ENCODE measurements at regions not wholly inside any gene's neighbourhood (a gene's known extent, or its start where the extent isn't known, plus 50 kb on each side); places are given as distances from the start of the nearest gene placed in this dataset.
"Not testable (repeated sequence)": the region's sequence is repeated elsewhere in the genome, so short reads cannot be mapped to it uniquely, and the experiment has no call there.

DNA sequence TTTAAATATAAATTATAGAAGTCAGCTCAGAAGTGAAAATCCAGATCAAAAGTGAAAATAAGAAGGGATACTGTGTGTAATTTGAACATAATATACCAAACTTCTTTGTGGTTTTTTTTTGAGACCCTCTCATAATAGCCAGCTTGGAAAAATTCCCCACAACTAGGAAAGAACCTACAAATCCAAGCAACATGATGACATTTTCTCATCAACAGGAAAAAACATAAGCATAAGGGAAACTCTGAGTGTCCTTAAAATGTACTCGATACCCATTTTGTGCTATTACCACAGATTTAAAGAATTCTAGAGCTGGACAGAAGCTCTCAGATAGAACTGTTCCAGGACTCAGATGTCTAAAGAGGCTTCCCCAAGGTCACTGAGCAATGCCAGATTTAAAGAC is 214.8 kb upstream of the KLF14 start:
- H3K9me3 Mint-ChIP-seq = peaks cover 1% of the 10 kb centered on the region
- no peak overlapping the region for H3K4me3 Mint-ChIP-seq
- ATAC-seq (ENCODE audit: low read depth) = no peak
- no peak for DNase-seq (ENCODE audit: low spot score in 2 of 2)
- H3K27ac Mint-ChIP-seq = no peak overlapping the region
- H3K36me3 Mint-ChIP-seq = peaks cover 7% of the 10 kb centered on the region
- no peaks in the 10 kb centered on the region for H3K27me3 Mint-ChIP-seq
- H3K4me1 Mint-ChIP-seq = peaks cover 40% of the 10 kb centered on the region

DNA sequence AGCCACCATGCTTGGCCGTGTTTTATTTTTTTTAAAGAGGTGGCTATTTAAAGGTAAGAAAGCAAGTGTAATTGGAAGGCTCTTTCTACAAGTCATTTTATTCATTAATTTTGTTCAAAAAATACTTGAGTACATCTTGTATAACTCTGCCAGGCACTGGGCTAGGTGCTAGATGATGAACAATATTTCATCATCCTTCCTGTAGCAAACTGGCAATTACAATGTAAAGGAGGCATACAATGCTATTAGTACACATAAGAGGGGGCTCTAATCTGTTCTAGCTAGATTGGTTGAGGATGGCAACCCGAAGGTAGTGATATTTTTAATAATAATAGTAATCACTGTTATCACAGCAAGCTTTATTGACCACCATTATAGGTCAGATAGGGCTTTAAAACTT is 215.5 kb upstream of the KLF14 start:
- H3K36me3 Mint-ChIP-seq = peaks cover 10% of the 10 kb centered on the region
- H3K27ac Mint-ChIP-seq = no peak overlapping the region
- H3K27me3 Mint-ChIP-seq = no peaks in the 10 kb centered on the region
- no peak for ATAC-seq (ENCODE audit: low read depth)
- H3K9me3 Mint-ChIP-seq = peaks cover 1% of the 10 kb centered on the region
- no peak overlapping the region for H3K4me3 Mint-ChIP-seq
- no peak for DNase-seq (ENCODE audit: low spot score in 2 of 2)
- H3K4me1 Mint-ChIP-seq = peaks cover 43% of the 10 kb centered on the region

DNA sequence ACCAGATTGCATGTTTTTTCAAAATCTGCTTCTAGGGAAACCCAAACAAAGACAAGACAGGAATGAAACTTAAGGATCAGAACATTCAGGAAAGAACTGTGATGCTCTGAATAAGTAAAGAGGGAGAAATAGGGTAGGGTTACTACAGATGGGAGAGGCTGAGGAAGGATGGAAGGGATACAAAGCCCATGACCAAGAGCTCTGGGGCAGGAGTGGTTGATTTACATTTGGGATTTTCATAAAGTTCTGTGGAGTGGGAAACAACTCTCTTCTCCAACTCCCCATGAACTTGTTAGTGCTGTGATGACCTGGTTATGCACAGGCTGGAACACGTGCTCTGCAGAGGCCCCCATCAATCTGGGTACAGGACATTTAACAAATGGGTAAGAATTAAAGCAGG is 216.0 kb upstream of the KLF14 start:
- Mint-ChIP-seq H3K4me1 (peaks cover 43% of the 10 kb centered on the region), H3K9me3 (peaks cover 1% of the 10 kb centered on the region), H3K4me3 (no peak overlapping the region), H3K36me3 (peaks cover 14% of the 10 kb centered on the region), H3K27me3 (no peaks in the 10 kb centered on the region), H3K27ac (no peak overlapping the region)
- DNase-seq (ENCODE audit: low spot score in 2 of 2) = no peak
- ATAC-seq (ENCODE audit: low read depth) = no peak

DNA sequence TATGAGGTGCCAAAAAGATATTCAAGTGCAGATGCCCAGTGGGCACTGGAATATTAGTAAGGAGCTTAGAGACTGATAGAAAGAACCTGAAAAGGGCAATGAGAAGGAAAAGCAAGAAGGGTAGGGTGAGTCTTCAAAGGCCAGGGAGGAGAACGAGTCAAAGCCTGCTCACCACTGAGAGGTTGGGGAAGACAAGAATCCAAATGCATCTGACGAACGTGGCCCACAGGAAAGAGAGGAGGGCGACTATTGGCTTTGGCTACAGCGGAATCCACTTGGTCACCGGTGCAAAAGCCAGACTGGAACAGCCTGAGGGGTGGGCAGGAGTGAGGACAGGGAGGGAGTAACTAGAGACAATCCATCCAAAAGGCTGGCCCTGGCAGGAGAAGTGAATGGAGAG is 216.7 kb upstream of the KLF14 start:
- no peak overlapping the region for H3K4me3 Mint-ChIP-seq
- H3K27ac Mint-ChIP-seq = no peak overlapping the region
- peaks cover 16% of the 10 kb centered on the region for H3K36me3 Mint-ChIP-seq
- DNase-seq (ENCODE audit: low spot score in 2 of 2) = no peak
- ATAC-seq (ENCODE audit: low read depth) = no peak
- peaks cover 1% of the 10 kb centered on the region for H3K9me3 Mint-ChIP-seq
- H3K27me3 Mint-ChIP-seq = no peaks in the 10 kb centered on the region
- H3K4me1 Mint-ChIP-seq = peaks cover 45% of the 10 kb centered on the region

DNA sequence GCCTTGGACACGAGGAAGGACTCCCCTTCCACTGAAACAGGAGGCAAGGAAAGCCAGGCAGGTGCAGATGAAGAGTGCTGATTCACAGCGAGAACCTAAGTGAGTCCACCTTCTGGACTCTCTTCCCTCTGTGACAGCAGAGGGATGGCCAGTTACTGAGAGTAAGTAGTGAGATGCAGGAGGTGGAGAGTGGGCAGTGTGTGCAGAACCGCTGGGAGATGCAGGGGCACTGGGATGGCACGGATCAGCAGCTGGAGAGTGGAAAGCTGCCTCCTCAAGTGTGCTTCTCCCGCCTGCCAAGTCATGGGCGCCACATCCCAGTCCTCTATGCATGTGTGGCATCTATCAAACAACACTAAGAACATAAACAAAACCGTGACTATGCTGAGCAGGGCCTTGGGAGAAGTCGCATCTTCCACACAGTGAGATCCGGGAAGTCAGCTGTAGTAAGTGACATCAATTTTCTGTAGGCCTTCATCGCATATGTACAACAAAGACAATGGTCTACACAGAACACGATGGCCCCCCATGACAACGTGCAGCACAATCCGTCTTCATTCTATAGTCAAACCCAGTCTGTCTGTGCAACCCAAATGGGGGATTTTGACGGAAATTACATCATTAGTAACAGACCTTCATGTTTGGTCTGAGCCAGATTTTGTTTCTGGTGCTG is 217.4 kb upstream of the KLF14 start:
- Mint-ChIP-seq H3K4me1 (peaks cover 44% of the 10 kb centered on the region), H3K4me3 (peak overlapping the region; percentile 48), H3K27me3 (no peaks in the 10 kb centered on the region), H3K27ac (no peak overlapping the region), H3K36me3 (peaks cover 16% of the 10 kb centered on the region), H3K9me3 (peaks cover 1% of the 10 kb centered on the region)
- ATAC-seq (ENCODE audit: low read depth) = peak; percentile 77
- no peak for DNase-seq (ENCODE audit: low spot score in 2 of 2)

DNA sequence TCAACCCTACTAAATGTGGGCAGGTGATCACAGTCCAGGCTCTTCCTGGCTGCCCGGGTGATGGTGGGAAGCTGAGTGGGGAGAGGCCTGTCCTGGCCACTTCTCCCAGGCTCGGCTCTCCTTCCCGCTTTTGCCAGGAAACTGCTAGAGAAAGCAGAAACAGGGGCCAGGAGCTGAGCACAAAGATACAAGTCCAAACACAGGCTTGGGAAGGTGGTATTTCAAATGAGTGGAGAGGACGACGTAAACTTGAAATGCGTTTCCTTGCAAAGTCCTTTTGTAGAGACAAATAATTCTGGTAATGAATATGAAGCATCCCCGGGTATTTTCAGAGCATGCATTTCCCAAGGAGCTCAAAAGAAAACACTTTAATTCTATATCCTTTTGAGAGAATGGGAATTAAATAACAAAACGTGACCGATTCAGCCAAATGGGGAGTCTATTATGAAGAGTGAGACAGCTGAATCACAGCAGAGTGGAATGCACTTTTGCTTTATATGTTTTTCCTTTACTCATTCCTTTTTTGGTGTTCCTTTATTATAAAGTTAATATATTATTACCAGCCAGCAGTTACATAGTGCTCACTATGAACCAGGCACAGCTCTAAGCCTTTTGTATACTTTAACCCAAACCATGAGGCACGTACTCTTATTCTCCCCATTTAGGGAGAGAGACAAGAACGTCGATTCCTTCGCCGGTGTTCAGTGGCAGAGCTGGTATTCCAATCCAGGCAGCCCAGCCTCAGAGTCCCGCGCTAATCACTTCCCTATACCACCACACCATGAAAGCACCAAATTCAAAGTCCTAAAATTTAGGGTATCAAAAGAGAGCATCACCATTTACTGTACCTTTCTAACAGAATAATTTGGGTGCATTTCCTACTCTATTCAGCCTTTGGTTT is 218.2 kb upstream of the KLF14 start:
- Mint-ChIP-seq H3K36me3 (peaks cover 13% of the 10 kb centered on the region), H3K27me3 (no peaks in the 10 kb centered on the region), H3K4me1 (peaks cover 43% of the 10 kb centered on the region), H3K27ac (no peak overlapping the region), H3K9me3 (peaks cover 1% of the 10 kb centered on the region), H3K4me3 (peak overlapping the region; percentile 48)
- ATAC-seq (ENCODE audit: low read depth) (no peak), DNase-seq (ENCODE audit: low spot score in 2 of 2) (no peak)

DNA sequence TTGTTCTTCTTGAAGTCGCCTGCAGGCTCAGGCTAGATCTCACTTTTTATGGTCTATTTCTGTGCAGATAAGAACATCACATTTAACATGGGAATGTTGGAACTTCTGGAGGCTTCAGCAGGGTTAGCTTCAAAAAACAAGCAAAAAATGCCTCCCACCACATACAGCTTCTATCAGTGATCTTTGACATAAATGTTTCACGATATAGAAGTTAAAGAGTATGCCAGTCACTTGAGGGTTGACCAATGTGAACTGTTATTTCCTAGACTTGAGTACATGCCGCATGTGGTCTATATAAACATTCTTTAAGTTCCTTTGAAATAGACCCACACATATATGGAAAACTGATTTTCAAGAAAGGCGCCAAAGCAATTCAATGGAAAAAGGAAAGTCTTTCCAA is 219.2 kb upstream of the KLF14 start:
- no peak overlapping the region for H3K27ac Mint-ChIP-seq
- H3K27me3 Mint-ChIP-seq = no peaks in the 10 kb centered on the region
- H3K4me3 Mint-ChIP-seq = no peak overlapping the region
- ATAC-seq (ENCODE audit: low read depth) (no peak), DNase-seq (ENCODE audit: low spot score in 2 of 2) (no peak)
- H3K4me1 Mint-ChIP-seq = peaks cover 43% of the 10 kb centered on the region
- peaks cover 10% of the 10 kb centered on the region for H3K36me3 Mint-ChIP-seq
- no peaks in the 10 kb centered on the region for H3K9me3 Mint-ChIP-seq

DNA sequence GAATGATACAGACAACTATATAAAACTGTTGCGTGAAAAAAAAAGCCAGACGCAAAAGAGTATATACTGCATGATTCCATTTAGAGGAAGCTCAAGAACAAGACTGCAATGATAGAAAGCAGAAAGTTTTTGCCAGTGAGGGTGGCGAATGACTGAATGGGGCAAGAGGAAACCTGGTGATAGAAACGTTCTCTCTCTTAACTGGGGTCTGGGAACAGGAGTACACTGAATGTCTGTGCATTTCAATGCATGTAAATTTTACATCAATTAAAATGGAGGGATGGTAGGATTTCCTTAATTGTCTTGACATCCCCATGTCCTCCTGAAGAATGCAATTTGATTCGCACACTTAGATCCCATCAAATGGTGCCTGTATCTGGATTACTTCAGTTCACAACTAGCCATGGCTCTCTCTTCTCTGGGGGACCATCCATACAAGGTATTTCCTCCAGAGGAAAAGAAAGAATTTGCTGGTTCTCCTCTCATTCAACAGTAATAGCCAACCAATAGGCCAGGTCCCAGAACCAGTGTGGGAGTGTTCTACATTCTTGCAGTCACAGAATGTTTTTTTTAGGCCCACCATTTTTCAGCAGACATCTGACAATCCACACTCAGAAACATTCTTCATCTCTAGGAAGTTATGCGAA is 221.0 kb upstream of the KLF14 start:
- ATAC-seq (ENCODE audit: low read depth) = no peak
- Mint-ChIP-seq H3K4me3 (no peak overlapping the region), H3K9me3 (no peaks in the 10 kb centered on the region), H3K4me1 (peaks cover 56% of the 10 kb centered on the region), H3K27me3 (no peaks in the 10 kb centered on the region), H3K36me3 (peaks cover 12% of the 10 kb centered on the region), H3K27ac (no peak overlapping the region)
- DNase-seq (ENCODE audit: low spot score in 2 of 2) = no peak

DNA sequence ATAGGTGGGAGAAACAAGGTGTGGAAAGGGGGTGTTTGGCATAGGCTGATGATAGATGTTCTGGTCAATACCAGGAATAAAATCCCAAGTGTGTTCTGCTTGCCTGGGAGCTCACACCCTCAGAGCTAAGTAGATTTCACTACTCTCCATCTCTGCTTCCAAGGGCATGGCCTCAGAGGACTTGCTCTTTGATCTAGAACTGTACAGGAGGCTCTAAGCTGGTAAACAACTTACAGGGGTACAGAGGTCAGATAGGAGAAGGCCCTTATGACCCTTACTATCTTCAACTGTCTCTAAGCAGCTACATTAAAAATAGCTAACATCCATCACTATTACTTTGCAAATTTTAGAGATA is 221.5 kb upstream of the KLF14 start:
- Mint-ChIP-seq H3K27me3 (no peaks in the 10 kb centered on the region), H3K36me3 (peaks cover 14% of the 10 kb centered on the region)

DNA sequence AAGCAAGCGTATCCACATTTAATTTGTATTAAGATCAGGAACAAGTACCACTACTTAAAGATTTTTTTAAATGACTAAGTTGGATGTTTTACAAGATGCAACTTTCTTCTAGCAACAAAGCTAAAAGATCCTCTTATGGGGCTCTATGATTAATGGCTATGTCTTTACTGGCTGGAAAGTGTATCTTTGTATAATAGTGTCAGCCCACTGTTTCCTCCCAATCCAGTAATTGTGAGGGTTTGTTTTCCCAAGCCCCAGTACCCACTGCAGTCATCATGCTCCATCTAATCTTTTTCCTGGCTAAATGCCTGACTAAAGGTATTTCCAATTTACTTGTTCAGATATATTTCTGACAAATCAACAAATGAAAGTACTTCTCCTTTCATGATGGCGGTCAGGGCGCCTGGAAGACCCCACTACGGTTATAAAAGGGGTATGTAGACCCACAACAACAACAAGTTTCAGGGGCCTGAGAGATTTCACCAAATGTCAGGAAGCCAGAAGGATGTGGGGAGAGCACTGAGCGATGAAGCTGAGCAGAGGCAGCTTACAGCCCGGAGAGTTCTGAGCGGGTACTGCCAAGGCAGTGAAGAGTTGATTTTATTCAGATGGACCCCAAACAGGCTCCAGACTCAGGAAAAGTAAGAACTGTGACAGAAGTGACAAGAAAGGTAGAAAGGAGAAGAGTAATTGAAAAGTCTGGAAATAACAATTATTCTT is 222.6 kb upstream of the KLF14 start:
- Mint-ChIP-seq H3K36me3 (peaks cover 18% of the 10 kb centered on the region), H3K27ac (no peak overlapping the region), H3K27me3 (no peaks in the 10 kb centered on the region), H3K4me1 (peaks cover 65% of the 10 kb centered on the region), H3K9me3 (peaks cover 2% of the 10 kb centered on the region), H3K4me3 (peak overlapping the region; percentile 82)
- ATAC-seq (ENCODE audit: low read depth) = no peak
- DNase-seq (ENCODE audit: low spot score in 2 of 2) = no peak

More for the DNA sequence above, 221.5 kb upstream of the KLF14 start:
- DNase-seq (ENCODE audit: low spot score in 2 of 2) = no peak
- Mint-ChIP-seq H3K9me3 (no peaks in the 10 kb centered on the region), H3K4me3 (peak overlapping the region; percentile 5), H3K27ac (no peak overlapping the region), H3K4me1 (peaks cover 58% of the 10 kb centered on the region)
- no peak for ATAC-seq (ENCODE audit: low read depth)

DNA sequence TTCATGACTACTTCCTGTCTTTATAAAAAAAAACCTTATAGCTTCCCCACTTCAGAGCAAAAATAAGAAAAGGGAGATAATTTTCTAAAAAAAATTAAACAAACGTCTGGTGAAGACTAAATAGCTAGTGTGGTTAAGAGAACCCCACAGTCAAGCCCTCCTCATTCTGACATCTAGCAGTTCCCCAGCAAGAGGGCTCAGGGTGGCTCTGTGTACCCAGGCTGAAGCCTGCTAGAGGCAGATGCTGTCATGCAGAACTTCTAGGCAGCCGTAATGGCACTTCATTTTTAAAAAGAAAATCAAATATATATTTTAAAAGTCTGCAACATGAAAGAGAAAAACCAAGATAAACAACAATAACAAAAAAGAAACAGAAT is 223.1 kb upstream of the KLF14 start:
- ATAC-seq (ENCODE audit: low read depth) (peak; percentile 43), DNase-seq (ENCODE audit: low spot score in 2 of 2) (no peak)
- H3K36me3 Mint-ChIP-seq = peaks cover 22% of the 10 kb centered on the region
- H3K4me3 Mint-ChIP-seq = peak overlapping the region; percentile 82
- no peak overlapping the region for H3K27ac Mint-ChIP-seq
- peaks cover 69% of the 10 kb centered on the region for H3K4me1 Mint-ChIP-seq
- H3K9me3 Mint-ChIP-seq = peaks cover 2% of the 10 kb centered on the region
- H3K27me3 Mint-ChIP-seq = no peaks in the 10 kb centered on the region

DNA sequence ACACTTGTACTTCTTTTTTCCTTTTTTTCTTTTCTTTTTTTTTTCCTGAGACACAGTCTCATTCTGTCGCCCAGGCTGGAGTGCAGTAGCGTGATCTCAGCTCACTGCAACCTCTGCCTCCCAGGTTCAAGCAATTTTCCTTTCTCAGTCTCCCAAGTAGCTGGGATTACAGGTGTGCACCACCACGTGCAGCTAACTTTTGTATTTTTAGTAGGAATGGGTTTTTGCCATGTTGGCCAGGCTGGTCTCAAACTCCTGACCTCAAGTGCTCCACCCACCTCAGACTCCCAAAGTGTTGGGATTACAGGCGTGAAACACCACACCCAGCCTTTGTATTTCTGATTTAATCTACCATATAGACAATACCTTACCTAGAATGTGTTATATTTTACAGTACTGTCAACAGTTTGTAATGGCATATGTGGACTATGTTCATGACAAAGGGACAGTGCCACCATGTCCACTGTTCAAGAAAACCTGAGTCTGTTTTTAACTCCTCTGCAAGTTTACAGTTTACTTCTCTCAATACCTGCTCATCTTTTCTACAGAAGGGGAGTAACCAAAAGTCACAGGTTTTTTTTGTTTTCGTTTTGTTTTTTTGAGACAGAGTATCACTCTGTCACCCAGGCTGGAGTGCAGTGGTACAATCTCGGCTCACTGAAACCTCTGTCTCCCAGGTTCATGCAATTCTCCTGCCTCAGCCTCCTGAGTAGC is 223.9 kb upstream of the KLF14 start:
- ATAC-seq (ENCODE audit: low read depth); H3K27me3 Mint-ChIP-seq; H3K9me3 Mint-ChIP-seq; DNase-seq (ENCODE audit: low spot score in 2 of 2); H3K27ac Mint-ChIP-seq: not testable (repeated sequence)
- H3K4me1 Mint-ChIP-seq = peaks cover 70% of the 10 kb centered on the region
- peak overlapping the region; percentile 51 for H3K4me3 Mint-ChIP-seq
- peaks cover 24% of the 10 kb centered on the region for H3K36me3 Mint-ChIP-seq

DNA sequence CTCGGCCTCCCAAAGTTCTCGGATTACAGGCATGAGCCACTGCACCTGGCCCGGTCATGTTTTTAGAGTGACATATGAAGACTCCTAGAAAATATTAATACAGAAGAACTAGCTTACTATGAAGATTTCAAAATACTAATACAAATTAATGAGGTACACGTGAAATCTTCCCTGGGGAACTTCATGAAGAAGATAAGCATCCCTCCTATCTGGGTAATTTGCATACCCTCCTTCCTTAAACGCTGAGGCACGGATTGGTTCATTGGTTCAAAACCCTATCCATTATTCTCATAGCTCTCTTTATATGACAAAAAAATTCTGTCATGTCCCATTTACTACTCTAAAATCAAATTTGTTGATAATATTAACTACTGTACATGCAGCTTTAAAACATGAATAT is 224.8 kb upstream of the KLF14 start:
- Mint-ChIP-seq H3K27me3 (no peaks in the 10 kb centered on the region), H3K9me3 (peaks cover 2% of the 10 kb centered on the region), H3K4me1 (peaks cover 67% of the 10 kb centered on the region), H3K4me3 (peak overlapping the region; percentile 62), H3K36me3 (peaks cover 26% of the 10 kb centered on the region), H3K27ac (no peak overlapping the region)
- DNase-seq (ENCODE audit: low spot score in 2 of 2) (no peak), ATAC-seq (ENCODE audit: low read depth) (no peak)

Measured in memory B cell (primary cell).